ENCODE measurements at regions not wholly inside any gene's neighbourhood (a gene's known extent, or its start where the extent isn't known, plus 50 kb on each side); places are given as distances from the start of the nearest gene placed in this dataset.

- POLR2A ChIA-PET, result no interaction called here
- no peaks in the 10 kb centered on the region for H3K36me3 Mint-ChIP-seq (ENCODE audit: insufficient read depth, unreplicated experiment)
- BruUV-seq (replicated peaks), result no TSS peak
- H3K27ac Mint-ChIP-seq (ENCODE audit: low read depth, unreplicated experiment), result no peak overlapping the region
- H3K4me1 Mint-ChIP-seq (ENCODE audit: insufficient read depth, unreplicated experiment), result no peaks in the 10 kb centered on the region
- no peak for TF ChIP-seq CTCF (IDR thresholded peaks at IDR 0.05; ENCODE audit: unreplicated experiment)
- no peak overlapping the region for H3K4me3 Mint-ChIP-seq (ENCODE audit: unreplicated experiment)
- CTCF ChIA-PET, result no interaction called here
- intact Hi-C loops (cut with micrococcal nuclease), result no loop called here
- no peaks in the 10 kb centered on the region for H3K9me3 Mint-ChIP-seq (ENCODE audit: unreplicated experiment)
- H3K27me3 Mint-ChIP-seq (ENCODE audit: insufficient read depth, unreplicated experiment), result no peaks in the 10 kb centered on the region
- no peak for DNase-seq (ENCODE audit: unreplicated experiment)
Observed at GRCh38 chr13:107003911-107004310, 436.0 kb upstream of the ARGLU1 start.

- CTCF ChIA-PET, result no interaction called here
- BruUV-seq (replicated peaks), result no TSS peak
Observed at GRCh38 chr13:106998664-106999063, 430.7 kb upstream of the ARGLU1 start.

GRCh38 chr13:106997696-106998095, 429.8 kb upstream of the ARGLU1 start:
- intact Hi-C loops (cut with micrococcal nuclease), result no loop called here
- Mint-ChIP-seq H3K27ac (ENCODE audit: low read depth, unreplicated experiment) (no peak overlapping the region), H3K9me3 (ENCODE audit: unreplicated experiment) (no peaks in the 10 kb centered on the region), H3K4me3 (ENCODE audit: unreplicated experiment) (no peak overlapping the region), H3K27me3 (ENCODE audit: insufficient read depth, unreplicated experiment) (no peaks in the 10 kb centered on the region), H3K4me1 (ENCODE audit: insufficient read depth, unreplicated experiment) (no peaks in the 10 kb centered on the region), H3K36me3 (ENCODE audit: insufficient read depth, unreplicated experiment) (no peaks in the 10 kb centered on the region)
- ChIA-PET CTCF (interaction anchor here (0.7 kb wide), 1 partner anchor 8 kb away, joined by 3 read pairs; no protein-coding TSS in a partner anchor), POLR2A (no interaction called here)
- no peak for DNase-seq (ENCODE audit: unreplicated experiment)
- BruUV-seq (replicated peaks), result no TSS peak
- no peak for TF ChIP-seq CTCF (IDR thresholded peaks at IDR 0.05; ENCODE audit: unreplicated experiment)

More at GRCh38 chr13:106998664-106999063, 430.7 kb upstream of the ARGLU1 start:
- Mint-ChIP-seq H3K36me3 (ENCODE audit: insufficient read depth, unreplicated experiment) (no peaks in the 10 kb centered on the region), H3K4me1 (ENCODE audit: insufficient read depth, unreplicated experiment) (no peaks in the 10 kb centered on the region), H3K27me3 (ENCODE audit: insufficient read depth, unreplicated experiment) (no peaks in the 10 kb centered on the region), H3K9me3 (ENCODE audit: unreplicated experiment) (no peaks in the 10 kb centered on the region), H3K4me3 (ENCODE audit: unreplicated experiment) (no peak overlapping the region), H3K27ac (ENCODE audit: low read depth, unreplicated experiment) (no peak overlapping the region)
- intact Hi-C loops (cut with micrococcal nuclease), result no loop called here
- POLR2A ChIA-PET, result no interaction called here
- no peak for DNase-seq (ENCODE audit: unreplicated experiment)
- no peak for TF ChIP-seq CTCF (IDR thresholded peaks at IDR 0.05; ENCODE audit: unreplicated experiment)

GRCh38 chr13:106996867-106997618, 429.1 kb upstream of the ARGLU1 start:
- H3K4me3 Mint-ChIP-seq (ENCODE audit: unreplicated experiment), result no peak overlapping the region
- no peak overlapping the region for H3K27ac Mint-ChIP-seq (ENCODE audit: low read depth, unreplicated experiment)
- no TSS peak for BruUV-seq (replicated peaks)
- no peak for DNase-seq (ENCODE audit: unreplicated experiment)
- intact Hi-C loops (cut with micrococcal nuclease), result no loop called here
- no peak for TF ChIP-seq CTCF (IDR thresholded peaks at IDR 0.05; ENCODE audit: unreplicated experiment)
- POLR2A ChIA-PET, result no interaction called here
- no peaks in the 10 kb centered on the region for H3K36me3 Mint-ChIP-seq (ENCODE audit: insufficient read depth, unreplicated experiment)
- no peaks in the 10 kb centered on the region for H3K27me3 Mint-ChIP-seq (ENCODE audit: insufficient read depth, unreplicated experiment)
- H3K4me1 Mint-ChIP-seq (ENCODE audit: insufficient read depth, unreplicated experiment), result no peaks in the 10 kb centered on the region
- CTCF ChIA-PET, result no interaction called here
- no peaks in the 10 kb centered on the region for H3K9me3 Mint-ChIP-seq (ENCODE audit: unreplicated experiment)

Measured in MCF 10A (cell line).